Vagina (tissue), 2 donors: ENCODE measurements at regions not wholly inside any gene's neighbourhood (a gene's known extent, or its start where the extent isn't known, plus 50 kb on each side); places are given as distances from the start of the nearest gene placed in this dataset.

Experiments
- POLR2A ChIP-seq, 2 donors: fragments of 450-650 bp; IDR thresholded peaks; one replicate each; pipeline ENCODE4 v1.6.1; 2017; ENCODE audit warnings: antibody characterized with exemption in 2 of 2, mild to moderate bottlenecking in 2 of 2, moderate library complexity in 2 of 2
- POLR2AphosphoS5 ChIP-seq, 2 donors: sonication (generic); formaldehyde crosslinking; IDR thresholded peaks; one replicate each; pipeline ENCODE4 v1.9.0; 2017; ENCODE audit warnings: antibody characterized with exemption in 2 of 2, mild to moderate bottlenecking in 2 of 2, low read depth in 1 of 2; ENCODE audit not compliant: insufficient read depth in 1 of 2
- TF ChIP-seq, protein P1 (sequence below), 3 experiments: fragments of 450-650 bp in 2 of 3; fragments of 200-600 bp in 1 of 3; sonication (generic) in 1 of 3; IDR thresholded peaks; one replicate each; pipeline ENCODE4 v1.5.1; 2017 to 2019; ENCODE audit warnings: antibody characterized with exemption in 3 of 3, mild to moderate bottlenecking in 2 of 3, moderate library complexity in 2 of 3

DNA sequence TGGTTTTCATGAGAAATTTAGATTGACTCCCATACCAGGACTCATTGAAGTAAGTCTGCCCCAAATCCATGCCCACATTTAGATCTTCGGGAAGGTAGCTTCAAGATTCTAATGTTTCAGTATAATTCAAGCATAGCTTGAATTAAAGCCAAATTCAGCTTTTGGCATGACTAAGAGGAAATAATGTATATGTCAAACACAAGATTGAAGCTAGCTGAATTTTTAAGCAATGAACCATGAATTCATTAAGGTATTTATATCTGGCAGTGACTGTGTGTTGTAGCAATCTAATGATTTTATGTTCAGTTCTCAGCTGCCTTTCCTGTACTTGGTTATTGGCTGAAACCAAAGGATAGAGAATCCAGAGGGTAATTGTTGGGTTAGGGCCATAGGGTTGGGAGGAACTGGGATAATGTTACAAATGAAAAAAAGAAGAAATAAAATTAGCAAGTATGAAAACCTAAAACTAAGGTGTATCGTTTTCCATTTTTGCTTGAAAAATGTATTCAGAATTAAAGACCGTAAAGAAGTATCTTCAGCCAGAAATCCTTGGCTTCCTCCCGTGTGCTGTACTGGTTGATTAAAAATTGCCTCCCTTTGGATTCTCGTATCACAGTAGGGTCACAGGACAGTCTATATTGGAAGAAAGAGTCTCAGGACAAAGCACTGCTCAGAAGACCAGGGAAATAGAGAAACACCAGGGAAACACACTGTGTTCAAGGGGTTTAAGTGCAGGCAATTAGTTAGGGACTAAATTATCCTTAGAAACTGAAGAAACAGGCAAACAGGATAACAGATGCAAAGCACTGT is 119.0 kb upstream of the FN1 start:
- TF ChIP-seq POLR2AphosphoS5 (IDR thresholded peaks at IDR 0.05; ENCODE audit: insufficient read depth in 1 of 2, low read depth in 1 of 2) (no peak), POLR2A (IDR thresholded peaks at IDR 0.05) (no peak)
- TF ChIP-seq, protein P1, sequence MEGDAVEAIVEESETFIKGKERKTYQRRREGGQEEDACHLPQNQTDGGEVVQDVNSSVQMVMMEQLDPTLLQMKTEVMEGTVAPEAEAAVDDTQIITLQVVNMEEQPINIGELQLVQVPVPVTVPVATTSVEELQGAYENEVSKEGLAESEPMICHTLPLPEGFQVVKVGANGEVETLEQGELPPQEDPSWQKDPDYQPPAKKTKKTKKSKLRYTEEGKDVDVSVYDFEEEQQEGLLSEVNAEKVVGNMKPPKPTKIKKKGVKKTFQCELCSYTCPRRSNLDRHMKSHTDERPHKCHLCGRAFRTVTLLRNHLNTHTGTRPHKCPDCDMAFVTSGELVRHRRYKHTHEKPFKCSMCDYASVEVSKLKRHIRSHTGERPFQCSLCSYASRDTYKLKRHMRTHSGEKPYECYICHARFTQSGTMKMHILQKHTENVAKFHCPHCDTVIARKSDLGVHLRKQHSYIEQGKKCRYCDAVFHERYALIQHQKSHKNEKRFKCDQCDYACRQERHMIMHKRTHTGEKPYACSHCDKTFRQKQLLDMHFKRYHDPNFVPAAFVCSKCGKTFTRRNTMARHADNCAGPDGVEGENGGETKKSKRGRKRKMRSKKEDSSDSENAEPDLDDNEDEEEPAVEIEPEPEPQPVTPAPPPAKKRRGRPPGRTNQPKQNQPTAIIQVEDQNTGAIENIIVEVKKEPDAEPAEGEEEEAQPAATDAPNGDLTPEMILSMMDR (IDR thresholded peaks at IDR 0.05) = no peak
